ENCODE measurements at regions not wholly inside any gene's neighbourhood (a gene's known extent, or its start where the extent isn't known, plus 50 kb on each side); places are given as distances from the start of the nearest gene placed in this dataset.

DNA sequence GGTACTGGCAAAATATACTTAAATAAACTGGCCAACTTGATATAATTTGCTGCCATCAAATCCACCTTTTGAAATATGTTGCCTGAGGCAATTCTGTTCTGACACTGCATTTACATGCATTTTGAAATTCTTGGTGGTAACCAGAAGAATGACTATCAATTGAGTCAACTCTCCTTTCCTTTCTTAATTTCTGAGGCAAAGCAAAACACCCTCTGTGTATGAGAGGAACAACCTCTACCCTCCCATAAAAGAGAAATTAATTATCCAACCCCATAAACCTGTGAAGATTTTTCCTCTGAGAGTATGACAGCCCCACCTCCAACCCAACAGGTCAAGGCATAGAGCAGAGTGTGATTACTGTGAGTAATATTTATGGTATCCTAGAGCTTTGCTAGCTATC lies 286.8 kb downstream of the NR2F1-AS1 start:
- H3K27ac ChIP-seq, result no peak overlapping the region
- TF ChIP-seq, protein P1, sequence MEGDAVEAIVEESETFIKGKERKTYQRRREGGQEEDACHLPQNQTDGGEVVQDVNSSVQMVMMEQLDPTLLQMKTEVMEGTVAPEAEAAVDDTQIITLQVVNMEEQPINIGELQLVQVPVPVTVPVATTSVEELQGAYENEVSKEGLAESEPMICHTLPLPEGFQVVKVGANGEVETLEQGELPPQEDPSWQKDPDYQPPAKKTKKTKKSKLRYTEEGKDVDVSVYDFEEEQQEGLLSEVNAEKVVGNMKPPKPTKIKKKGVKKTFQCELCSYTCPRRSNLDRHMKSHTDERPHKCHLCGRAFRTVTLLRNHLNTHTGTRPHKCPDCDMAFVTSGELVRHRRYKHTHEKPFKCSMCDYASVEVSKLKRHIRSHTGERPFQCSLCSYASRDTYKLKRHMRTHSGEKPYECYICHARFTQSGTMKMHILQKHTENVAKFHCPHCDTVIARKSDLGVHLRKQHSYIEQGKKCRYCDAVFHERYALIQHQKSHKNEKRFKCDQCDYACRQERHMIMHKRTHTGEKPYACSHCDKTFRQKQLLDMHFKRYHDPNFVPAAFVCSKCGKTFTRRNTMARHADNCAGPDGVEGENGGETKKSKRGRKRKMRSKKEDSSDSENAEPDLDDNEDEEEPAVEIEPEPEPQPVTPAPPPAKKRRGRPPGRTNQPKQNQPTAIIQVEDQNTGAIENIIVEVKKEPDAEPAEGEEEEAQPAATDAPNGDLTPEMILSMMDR (conservative IDR thresholded peaks at IDR 0.05), result no peak
- no peak for TF ChIP-seq ZFX (IDR thresholded peaks at IDR 0.05)

DNA sequence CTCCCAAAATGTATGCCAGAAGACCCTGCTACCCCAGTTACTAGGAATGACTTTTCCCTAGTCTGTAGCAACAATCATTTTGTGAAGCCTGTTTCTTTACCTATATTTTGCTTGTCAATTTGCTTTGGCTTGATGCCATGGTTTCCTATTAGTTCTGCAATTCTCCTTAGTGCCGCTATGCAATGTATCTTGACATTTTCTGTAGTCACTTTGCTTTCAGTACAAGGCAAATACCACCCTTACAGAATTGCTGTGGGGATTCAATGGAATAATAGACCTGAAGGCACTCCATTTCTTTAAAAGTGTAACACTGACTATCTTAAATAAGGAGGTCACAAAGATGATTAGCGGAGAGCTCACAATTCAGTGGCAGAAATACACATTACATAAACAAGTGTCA lies 291.1 kb downstream of the NR2F1-AS1 start:
- no peak overlapping the region for H3K27ac ChIP-seq
- TF ChIP-seq, protein P1 (conservative IDR thresholded peaks at IDR 0.05), result peak; percentile 27
- TF ChIP-seq ZFX (IDR thresholded peaks at IDR 0.05), result no peak

DNA sequence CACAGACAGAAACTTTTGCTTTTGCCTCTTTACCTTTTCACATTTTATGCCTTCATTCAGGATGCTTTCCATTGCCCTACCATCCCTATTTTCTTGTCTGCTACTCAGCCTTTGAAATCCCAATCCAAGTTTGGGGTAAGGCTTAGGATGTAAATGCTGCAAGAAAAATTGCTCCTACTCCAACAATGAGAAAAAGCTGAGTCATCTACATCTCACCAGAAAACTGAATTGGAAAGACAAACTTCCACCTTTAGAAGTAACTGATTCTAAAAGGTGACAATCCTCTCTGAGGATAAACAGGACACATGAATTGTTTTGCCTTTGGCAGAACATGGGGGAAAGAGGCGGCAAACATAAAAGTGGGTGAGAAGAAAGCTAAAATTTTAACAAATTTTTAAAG lies 295.6 kb downstream of the NR2F1-AS1 start:
- no peak overlapping the region for H3K27ac ChIP-seq
- no peak for TF ChIP-seq ZFX (IDR thresholded peaks at IDR 0.05)
- TF ChIP-seq, protein P1 (conservative IDR thresholded peaks at IDR 0.05), result no peak

DNA sequence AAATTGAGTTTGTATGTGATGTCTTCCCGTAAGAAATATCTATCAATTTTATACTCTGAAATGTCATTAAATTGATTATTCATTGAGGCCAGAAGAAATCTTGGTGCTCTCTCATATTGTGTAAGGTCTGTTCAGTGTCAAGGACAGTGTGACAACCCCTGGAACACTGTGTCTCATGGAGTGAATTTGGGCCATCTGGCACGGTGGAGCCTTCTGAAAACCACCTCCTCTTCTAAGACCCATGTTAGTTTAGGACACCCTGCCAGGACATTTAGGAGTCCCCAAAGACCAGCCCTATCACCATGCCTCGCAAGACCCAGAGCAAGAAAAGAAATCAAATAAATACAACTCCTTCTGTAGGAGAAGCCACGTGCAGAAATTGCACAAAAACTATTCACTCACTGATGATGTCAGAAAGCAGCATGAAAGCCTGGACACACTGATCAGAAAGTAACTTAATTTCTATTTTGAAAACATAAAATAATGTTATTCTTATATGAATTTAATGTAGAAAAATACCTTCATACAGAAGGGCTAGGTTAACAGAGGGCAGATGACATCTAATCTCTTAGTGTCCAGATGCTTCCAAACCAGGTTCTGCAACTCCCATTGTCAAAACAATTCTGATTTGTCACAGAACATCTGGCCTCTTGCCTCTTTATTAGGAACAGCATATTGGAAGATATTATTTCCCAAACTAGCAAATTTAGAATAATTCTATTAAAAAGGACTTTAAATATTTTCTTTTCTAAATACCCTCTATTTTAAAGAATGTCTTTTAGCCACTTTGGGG lies 298.8 kb downstream of the NR2F1-AS1 start:
- H3K27ac ChIP-seq, result no peak overlapping the region
- TF ChIP-seq, protein P1 (conservative IDR thresholded peaks at IDR 0.05), result no peak
- TF ChIP-seq ZFX (IDR thresholded peaks at IDR 0.05), result no peak

DNA sequence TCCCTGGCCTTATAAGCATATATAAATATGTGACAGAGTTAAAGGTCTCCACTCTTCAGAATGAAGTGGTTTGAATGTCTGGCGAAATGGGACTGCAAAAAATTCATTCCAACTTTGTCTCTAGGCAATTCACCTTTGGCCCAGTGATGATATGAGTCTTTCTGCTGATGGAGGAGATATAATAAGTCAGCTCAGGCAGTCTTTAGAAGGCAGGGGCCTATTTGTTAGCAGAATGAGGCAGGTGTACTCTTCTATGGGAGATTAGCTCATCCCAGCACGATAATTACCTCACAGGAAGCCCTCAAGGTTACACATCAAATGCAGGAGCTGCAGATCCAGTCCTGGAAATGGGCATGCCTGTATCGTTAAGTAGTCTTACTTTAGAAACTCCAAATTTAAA lies 300.5 kb downstream of the NR2F1-AS1 start:
- H3K27ac ChIP-seq, result no peak overlapping the region

DNA sequence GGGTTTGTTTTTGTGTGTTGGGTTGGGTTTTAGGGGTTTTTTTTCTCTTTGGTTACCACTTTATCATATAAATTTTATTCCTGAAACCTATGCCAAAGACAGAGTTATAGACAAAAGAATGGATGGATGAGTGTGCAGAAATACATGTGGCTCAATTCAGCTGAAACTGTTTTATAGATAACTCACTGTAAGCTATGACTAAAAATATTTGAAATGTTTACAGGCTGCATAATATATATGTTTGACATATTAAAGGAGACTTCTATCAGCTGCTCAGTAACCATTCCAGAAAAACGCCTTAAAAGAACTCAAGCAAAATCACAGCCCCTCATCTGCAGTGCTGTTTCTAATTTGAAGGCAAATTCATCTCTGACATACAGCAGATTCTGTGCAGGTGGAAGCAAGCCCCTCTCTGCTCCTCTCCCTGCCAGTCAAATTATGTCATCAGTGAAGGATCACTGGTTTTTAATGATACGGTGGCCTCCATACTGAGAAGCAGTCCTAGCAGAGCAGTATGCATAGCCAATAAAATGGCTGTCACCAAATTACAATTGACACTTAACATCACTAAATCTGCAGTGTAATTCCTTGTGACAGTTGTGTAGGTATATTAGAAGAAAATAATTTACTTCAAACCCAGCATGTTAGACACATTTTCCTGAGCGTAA lies 301.6 kb downstream of the NR2F1-AS1 start:
- no peak overlapping the region for H3K27ac ChIP-seq
- TF ChIP-seq ZFX (IDR thresholded peaks at IDR 0.05), result no peak
- TF ChIP-seq, protein P1 (conservative IDR thresholded peaks at IDR 0.05), result no peak

More for the DNA sequence above, 300.5 kb downstream of the NR2F1-AS1 start:
- no peak for TF ChIP-seq ZFX (IDR thresholded peaks at IDR 0.05)
- TF ChIP-seq, protein P1 (conservative IDR thresholded peaks at IDR 0.05), result no peak

DNA sequence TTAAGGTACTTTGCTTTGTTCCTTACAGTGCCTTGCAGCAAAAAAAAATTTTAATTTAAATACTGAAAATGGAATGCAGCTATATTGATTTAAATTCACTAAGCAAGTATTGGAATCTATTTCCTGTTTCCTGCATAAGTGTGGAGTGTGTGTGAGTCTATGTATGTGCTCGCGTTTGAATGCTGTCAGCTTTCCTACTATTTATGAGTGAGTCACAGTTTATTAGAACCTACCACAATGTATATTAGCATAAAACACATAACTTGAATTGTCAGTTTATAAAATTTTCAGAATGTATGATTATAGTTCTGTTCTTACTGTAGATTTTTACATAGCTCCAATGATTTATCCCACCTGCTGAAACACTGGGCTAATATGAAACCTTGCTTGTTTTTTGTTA lies 302.1 kb downstream of the NR2F1-AS1 start:
- TF ChIP-seq ZFX (IDR thresholded peaks at IDR 0.05), result no peak
- TF ChIP-seq, protein P1 (conservative IDR thresholded peaks at IDR 0.05), result no peak
- H3K27ac ChIP-seq, result no peak overlapping the region
